Testis (tissue), 2 donors: ENCODE measurements at regions not wholly inside any gene's neighbourhood (a gene's known extent, or its start where the extent isn't known, plus 50 kb on each side); places are given as distances from the start of the nearest gene placed in this dataset.

Experiments
- DNase-seq: peaks from one replicate; pipeline ENCODE4 v3.0.0-alpha.2; 2019
- H3K27ac ChIP-seq, 2 donors: fragments of 200-600 bp; sonication (generic); one replicate each; pipeline ENCODE4 v1.5.1; 2019
- H3K27me3 ChIP-seq: fragments of 200-600 bp; sonication (generic); one replicate; pipeline ENCODE4 v1.5.1; 2019
- H3K36me3 ChIP-seq: fragments of 200-600 bp; sonication (generic); one replicate; pipeline ENCODE4 v1.5.1; 2017; ENCODE audit warnings: low read depth; ENCODE audit errors: missing control alignments
- H3K4me1 ChIP-seq: fragments of 200-600 bp; sonication (generic); one replicate; pipeline ENCODE4 v1.5.1; 2019
- H3K4me3 ChIP-seq, 2 donors: fragments of 200-600 bp; sonication (generic); one replicate each; pipeline ENCODE4 v1.5.1; 2017 to 2019
- H3K9me3 ChIP-seq: fragments of 200-600 bp; sonication (generic); one replicate; pipeline ENCODE4 v1.5.1; 2017
- CTCF ChIP-seq, 3 experiments: fragments of 450-650 bp in 2 of 3; fragments of 200-600 bp in 1 of 3; sonication (generic) in 1 of 3; IDR thresholded peaks; one replicate each; pipeline ENCODE4 v1.5.1; 2016 to 2019; ENCODE audit warnings: antibody characterized with exemption in 3 of 3, mild to moderate bottlenecking in 2 of 3, moderate library complexity in 1 of 3
- POLR2A ChIP-seq: fragments of 450-650 bp; IDR thresholded peaks from one replicate; pipeline ENCODE4 v1.6.1; 2017; ENCODE audit warnings: antibody characterized with exemption, mild to moderate bottlenecking, moderate library complexity
- WGBS, 2 donors: methylation state at CpG; one replicate each; pipeline ENCODE4 v1.1.5; 2018; 5-methylcytosine and 5-hydroxymethylcytosine counted together
- intact Hi-C: fragments of 100-400 bp; cut with DNase I; formaldehyde crosslinking; loops from one replicate; pipeline ENCODE4 v1.15.1; 2023; ENCODE audit warnings: low total_unique reads

- Histone ChIP-seq H3K27me3 (no peaks in the 10 kb centered on the region), H3K27ac (no peak overlapping the region), H3K4me1 (no peaks in the 10 kb centered on the region), H3K4me3 (no peak overlapping the region), H3K9me3 (no peaks in the 10 kb centered on the region), H3K36me3 (no peaks in the 10 kb centered on the region)
- TF ChIP-seq POLR2A: no peak
- no peak for TF ChIP-seq CTCF (IDR thresholded peaks at IDR 0.05)
- intact Hi-C loops: no loop called here
- 62 to 73% methylated on average over 6 of the region's 6 CpGs for WGBS, 2 donors
- DNase-seq: no peak
Observed at GRCh38 chr10:128287921-128288320, 161.7 kb upstream of the MKI67 start.

GRCh38 chr10:128289621-128290020, 163.4 kb upstream of the MKI67 start:
- Histone ChIP-seq H3K4me3 (no peak overlapping the region), H3K27me3 (no peaks in the 10 kb centered on the region), H3K27ac (no peak overlapping the region), H3K9me3 (no peaks in the 10 kb centered on the region), H3K36me3 (no peaks in the 10 kb centered on the region), H3K4me1 (no peaks in the 10 kb centered on the region)
- DNase-seq: no peak
- no peak for TF ChIP-seq POLR2A
- no peak for TF ChIP-seq CTCF (IDR thresholded peaks at IDR 0.05)
- 81 to 87% methylated on average over 4 of the region's 4 CpGs for WGBS, 2 donors
- intact Hi-C loops: no loop called here

- no peaks in the 10 kb centered on the region for H3K36me3 ChIP-seq
- no peaks in the 10 kb centered on the region for H3K27me3 ChIP-seq
- no peaks in the 10 kb centered on the region for H3K4me1 ChIP-seq
- 80 to 93% methylated on average over 7 of the region's 7 CpGs for WGBS, 2 donors
- H3K27ac ChIP-seq: no peak overlapping the region
- H3K4me3 ChIP-seq: no peak overlapping the region
- TF ChIP-seq POLR2A: no peak
- no peak for TF ChIP-seq CTCF (IDR thresholded peaks at IDR 0.05)
- intact Hi-C loops: no loop called here
- DNase-seq: no peak
- H3K9me3 ChIP-seq: no peaks in the 10 kb centered on the region
Observed at GRCh38 chr10:128295003-128295402, 168.8 kb upstream of the MKI67 start.

GRCh38 chr10:128296253-128297007, 170.2 kb upstream of the MKI67 start:
- no peak for DNase-seq
- 77 to 82% methylated on average over 13 of the region's 13 CpGs for WGBS, 2 donors
- no peak overlapping the region for H3K4me3 ChIP-seq
- no peaks in the 10 kb centered on the region for H3K27me3 ChIP-seq
- no peaks in the 10 kb centered on the region for H3K4me1 ChIP-seq
- no peaks in the 10 kb centered on the region for H3K36me3 ChIP-seq
- TF ChIP-seq POLR2A: no peak
- TF ChIP-seq CTCF (IDR thresholded peaks at IDR 0.05): no peak
- no peaks in the 10 kb centered on the region for H3K9me3 ChIP-seq
- intact Hi-C loops: no loop called here
- no peak overlapping the region for H3K27ac ChIP-seq
